Gastrocnemius medialis (tissue), 4 donors: ENCODE measurements at regions not wholly inside any gene's neighbourhood (a gene's known extent, or its start where the extent isn't known, plus 50 kb on each side); places are given as distances from the start of the nearest gene placed in this dataset.

Experiments
- POLR2A ChIP-seq, 2 donors: fragments of 450-650 bp; IDR thresholded peaks; one replicate each; pipeline ENCODE4 v1.6.1; 2017; ENCODE audit warnings: antibody characterized with exemption in 2 of 2, mild to moderate bottlenecking in 2 of 2, moderate library complexity in 2 of 2
- TF ChIP-seq, protein P1 (sequence below), 5 experiments: fragments of 450-650 bp in 3 of 5; fragments of 200-600 bp in 2 of 5; sonication (generic) in 2 of 5; IDR thresholded peaks in 4 of 5; conservative IDR thresholded peaks in 1 of 5; 1 replicate in 4 of 5; 2 replicates in 1 of 5; pipeline ENCODE4 v1.5.1; 2016 to 2019; ENCODE audit warnings: antibody characterized with exemption in 5 of 5, mild to moderate bottlenecking in 3 of 5, moderate library complexity in 3 of 5

- TF ChIP-seq, protein P1, sequence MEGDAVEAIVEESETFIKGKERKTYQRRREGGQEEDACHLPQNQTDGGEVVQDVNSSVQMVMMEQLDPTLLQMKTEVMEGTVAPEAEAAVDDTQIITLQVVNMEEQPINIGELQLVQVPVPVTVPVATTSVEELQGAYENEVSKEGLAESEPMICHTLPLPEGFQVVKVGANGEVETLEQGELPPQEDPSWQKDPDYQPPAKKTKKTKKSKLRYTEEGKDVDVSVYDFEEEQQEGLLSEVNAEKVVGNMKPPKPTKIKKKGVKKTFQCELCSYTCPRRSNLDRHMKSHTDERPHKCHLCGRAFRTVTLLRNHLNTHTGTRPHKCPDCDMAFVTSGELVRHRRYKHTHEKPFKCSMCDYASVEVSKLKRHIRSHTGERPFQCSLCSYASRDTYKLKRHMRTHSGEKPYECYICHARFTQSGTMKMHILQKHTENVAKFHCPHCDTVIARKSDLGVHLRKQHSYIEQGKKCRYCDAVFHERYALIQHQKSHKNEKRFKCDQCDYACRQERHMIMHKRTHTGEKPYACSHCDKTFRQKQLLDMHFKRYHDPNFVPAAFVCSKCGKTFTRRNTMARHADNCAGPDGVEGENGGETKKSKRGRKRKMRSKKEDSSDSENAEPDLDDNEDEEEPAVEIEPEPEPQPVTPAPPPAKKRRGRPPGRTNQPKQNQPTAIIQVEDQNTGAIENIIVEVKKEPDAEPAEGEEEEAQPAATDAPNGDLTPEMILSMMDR (IDR thresholded peaks at IDR 0.05 in 4 of 5, conservative IDR thresholded peaks at IDR 0.05 in 1 of 5): no peak
- TF ChIP-seq POLR2A (IDR thresholded peaks at IDR 0.05): no peak
These were observed 136.7 kb upstream of the FAM20A start for GRCh38 chr17:68737761-68738443.
